K562 (cell line): ENCODE measurements at regions not wholly inside any gene's neighbourhood (a gene's known extent, or its start where the extent isn't known, plus 50 kb on each side); places are given as distances from the start of the nearest gene placed in this dataset.

Experiments
- ATAC-seq: fragments of 200-7000 bp; cut with Tn5 transposase; 3 replicates; pipeline ENCODE4 v1.9.1; 2020; ENCODE audit warnings: moderate library complexity
- BruUV-seq: library from RNA; stranded (reverse); fragments of 400-500 nt; replicated peaks from 2 replicates; lab custom pipeline; 2021; lab: Mats Ljungman, UMichigan
- CTCF ChIA-PET: fragments of 300-600 bp; formaldehyde crosslinking; extraction: SDS; loops from one replicate; lab custom pipeline; 2021; ENCODE audit warnings: low intra/inter-chr PET ratio; lab: Yijun Ruan, JAX
- POLR2A ChIA-PET: fragments of 300-600, 350-650 bp; sonication (Branson Sonifier 250); formaldehyde crosslinking; extraction: SDS; loops from one replicate; lab custom pipeline; 2021; ENCODE audit warnings: antibody characterized with exemption, inconsistent platforms; lab: Yijun Ruan, JAX
- DNase-seq, 4 experiments: peaks; one replicate each; pipeline versions ENCODE4 v3.0.0 to v3.0.0-alpha.2; 2011 to 2018; ENCODE audit warnings: low spot score in 3 of 4, mixed read lengths in 3 of 4; ENCODE audit errors: extremely low read depth in 1 of 4
- FAIRE-seq: peaks from 2 replicates; lab custom pipeline; 2011; peaks lifted over from hg19 to GRCh38; lab: Jason Lieb, UNC
- H2AFZ ChIP-seq: 2 replicates; pipeline ENCODE4 v1.6.0; 2011; ENCODE audit warnings: low read depth, low read length, control low read depth, inconsistent platforms
- H3K27ac ChIP-seq: fragments of 200-600 bp; 3 replicates; pipeline ENCODE4 v1.8.0; 2011; ENCODE audit warnings: low read depth, mild to moderate bottlenecking, control low read depth, inconsistent platforms, low read length, moderate library complexity, mixed read lengths; ENCODE audit errors: extremely low read depth
- H3K27me3 ChIP-seq, 2 experiments: fragments of 300-600 bp in 1 of 2; 2 replicates in 1 of 2; 3 replicates in 1 of 2; pipeline versions ENCODE4 v1.6.0 to v1.8.0; 2011; ENCODE audit warnings: inconsistent platforms in 2 of 2, low read length in 2 of 2, mild to moderate bottlenecking in 1 of 2, mixed read lengths in 1 of 2, moderate library complexity in 1 of 2; ENCODE audit not compliant: control insufficient read depth in 2 of 2, insufficient read depth in 2 of 2
- H3K36me3 ChIP-seq: fragments of 300-600 bp; 3 replicates; pipeline ENCODE4 v1.8.0; 2011; ENCODE audit warnings: mild to moderate bottlenecking, low read length, inconsistent platforms; ENCODE audit not compliant: control insufficient read depth, insufficient read depth
- H3K4me1 ChIP-seq, 2 experiments: fragments of 200-600 bp in 1 of 2; replicated peaks in 1 of 2; 2 replicates in 1 of 2; 3 replicates in 1 of 2; pipeline versions ENCODE4 v1.5.1 to v1.8.0; 2011; ENCODE audit warnings: inconsistent platforms in 2 of 2, low read length in 2 of 2, mild to moderate bottlenecking in 1 of 2, mixed read lengths in 1 of 2, moderate library complexity in 1 of 2; ENCODE audit not compliant: control insufficient read depth in 2 of 2, insufficient read depth in 2 of 2
- H3K4me2 ChIP-seq: 2 replicates; pipeline ENCODE4 v1.6.1; 2011; ENCODE audit warnings: low read length, control low read depth, inconsistent platforms, mixed read lengths; ENCODE audit not compliant: insufficient read depth
- H3K4me3 ChIP-seq: fragments of 200-600 bp; sonication (generic), shearing (Covaris generic); 2 replicates; pipeline ENCODE4 v1.5.1; 2016; ENCODE audit warnings: control low read depth, inconsistent platforms
- H3K79me2 ChIP-seq: fragments of 200-600 bp; 3 replicates; pipeline ENCODE4 v1.8.0; 2011; ENCODE audit warnings: low read length, inconsistent platforms; ENCODE audit not compliant: control insufficient read depth, insufficient read depth
- H3K9ac ChIP-seq, 2 experiments: 2 replicates each; pipeline versions ENCODE4 v1.6.0 to v1.6.1; 2011; ENCODE audit warnings: low read depth in 2 of 2, low read length in 2 of 2, control low read depth in 1 of 2, inconsistent platforms in 1 of 2, mild to moderate bottlenecking in 1 of 2, mixed read lengths in 1 of 2; ENCODE audit not compliant: insufficient read depth in 1 of 2
- H3K9me1 ChIP-seq: one replicate; pipeline ENCODE4 v1.6.0; 2011; ENCODE audit warnings: inconsistent platforms, mild to moderate bottlenecking, low read length, moderate library complexity; ENCODE audit not compliant: control insufficient read depth, insufficient read depth
- H3K9me3 ChIP-seq: replicated peaks from 2 replicates; pipeline ENCODE4 v1.5.1; 2011; ENCODE audit warnings: low read depth, low read length, inconsistent platforms; ENCODE audit not compliant: control insufficient read depth, insufficient read depth
- H4K20me1 ChIP-seq: replicated peaks from 2 replicates; pipeline ENCODE4 v1.6.1; 2011; ENCODE audit warnings: low read length, inconsistent platforms, mixed read lengths; ENCODE audit not compliant: control insufficient read depth, insufficient read depth
- CBX3 ChIP-seq, 2 experiments: IDR thresholded peaks; 1 replicate in 1 of 2; 2 replicates in 1 of 2; pipeline ENCODE4 v1.6.1; 2012; ENCODE audit warnings: inconsistent platforms in 2 of 2, low read length in 2 of 2, borderline replicate concordance in 1 of 2, control low read depth in 1 of 2
- PHF20 ChIP-seq: fragments of 450-650 bp; IDR thresholded peaks from 2 replicates; pipeline ENCODE4 v1.6.1; 2018; ENCODE audit not compliant: partially characterized antibody
- PML ChIP-seq: IDR thresholded peaks from 2 replicates; pipeline ENCODE4 v1.6.1; 2012; ENCODE audit warnings: low read length, inconsistent platforms
- PTBP1 ChIP-seq: fragments of 200-400 bp; formaldehyde crosslinking; IDR thresholded peaks from 2 replicates; pipeline ENCODE4 v1.6.1; 2017; ENCODE audit warnings: low read depth, low read length
- ZNF217 ChIP-seq: sonication (generic); formaldehyde crosslinking; IDR thresholded peaks from 2 replicates; pipeline ENCODE4 v1.8.0; 2022; ENCODE audit warnings: mild to moderate bottlenecking, missing genetic modification reagents
- ZNF311 ChIP-seq: fragments of 250-450 bp; sonication (Bioruptor Pico); IDR thresholded peaks from 2 replicates; pipeline ENCODE4 v1.4.0; 2020; ENCODE audit warnings: mild to moderate bottlenecking, moderate library complexity
- WGBS: fragments of 100-300 bp; shearing (Covaris generic); methylation state at CpG from one replicate; pipeline ENCODE4 v1.1.6; 2016; ENCODE audit warnings: low coverage, mixed read lengths; ENCODE audit not compliant: insufficient coverage; ENCODE audit errors: missing lambda C conversion rate; 5-methylcytosine and 5-hydroxymethylcytosine counted together
- in situ Hi-C: fragments of 300-500 bp; cut with MboI; formaldehyde crosslinking; loops from 4 replicates; pipeline ENCODE4 v1.15.0; 2018; ENCODE audit warnings: inconsistent platforms, mixed read lengths
- intact Hi-C: fragments of 100-400 bp; cut with micrococcal nuclease; formaldehyde crosslinking; loops from 2 replicates; pipeline ENCODE4 v1.14.2; 2022
- TF ChIP-seq, protein P1 (sequence below): fragments of 250-450 bp; sonication (Bioruptor Pico); IDR thresholded peaks from 2 replicates; pipeline ENCODE4 v1.8.0; 2021; ENCODE audit warnings: borderline replicate concordance, mild to moderate bottlenecking, moderate library complexity; ENCODE audit not compliant: poor library complexity, severe bottlenecking
- TF ChIP-seq, protein P2 (sequence below): fragments of 450-650 bp; IDR thresholded peaks from 2 replicates; pipeline ENCODE4 v1.6.1; 2016; ENCODE audit warnings: mild to moderate bottlenecking

DNA sequence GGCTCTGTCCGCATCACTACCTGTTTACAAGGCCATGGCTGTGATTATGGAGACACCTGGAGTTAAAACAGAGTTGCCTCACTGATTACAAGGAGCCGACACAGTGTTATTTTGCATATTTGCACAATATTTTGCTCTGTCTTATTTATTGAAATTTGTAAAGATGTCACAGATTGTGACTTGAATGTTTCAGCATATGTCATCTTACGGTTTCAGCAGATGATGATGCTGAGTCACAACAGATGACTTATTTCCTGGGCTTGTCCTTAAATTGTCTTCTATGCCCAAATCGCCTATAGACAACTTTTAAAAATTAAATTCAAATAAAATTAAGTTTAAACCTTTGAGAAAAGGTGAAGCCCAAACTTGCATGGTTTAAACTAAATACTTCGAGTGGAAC, 87.1 kb upstream of the INPP4B start:
- no peak overlapping the region for H3K4me3 ChIP-seq
- H2AFZ ChIP-seq, result no peak overlapping the region
- FAIRE-seq (no peak), DNase-seq (no peak), ATAC-seq (no peak)
- no peaks in the 10 kb centered on the region for H4K20me1 ChIP-seq
- H3K79me2 ChIP-seq, result no peaks in the 10 kb centered on the region
- intact Hi-C loops (no loop called here), in situ Hi-C loops (no loop called here)
- no peaks in the 10 kb centered on the region for H3K36me3 ChIP-seq
- no peak overlapping the region for H3K4me2 ChIP-seq
- BruUV-seq, result no TSS peak
- H3K9me3 ChIP-seq, result no peaks in the 10 kb centered on the region; the same call in 1 of the 2 replicates
- H3K27me3 ChIP-seq, result no peaks in the 10 kb centered on the region
- H3K27ac ChIP-seq, result no peak overlapping the region
- no peaks in the 10 kb centered on the region for H3K4me1 ChIP-seq
- TF ChIP-seq, protein P1, sequence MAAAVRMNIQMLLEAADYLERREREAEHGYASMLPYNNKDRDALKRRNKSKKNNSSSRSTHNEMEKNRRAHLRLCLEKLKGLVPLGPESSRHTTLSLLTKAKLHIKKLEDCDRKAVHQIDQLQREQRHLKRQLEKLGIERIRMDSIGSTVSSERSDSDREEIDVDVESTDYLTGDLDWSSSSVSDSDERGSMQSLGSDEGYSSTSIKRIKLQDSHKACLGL (CRISPR knock-in tag), result no peak
- TF ChIP-seq PML, result no peak
- TF ChIP-seq ZNF311 (CRISPR knock-in tag), result no peak
- no peak for TF ChIP-seq ZNF217 (CRISPR knock-in tag)
- TF ChIP-seq PTBP1, result no peak
- no peak for TF ChIP-seq PHF20
- TF ChIP-seq CBX3 (IDR thresholded peaks at IDR 0.05; ENCODE audit: borderline replicate concordance in 1 of 2, low read length in 2 of 2), result no peak
- TF ChIP-seq, protein P2, sequence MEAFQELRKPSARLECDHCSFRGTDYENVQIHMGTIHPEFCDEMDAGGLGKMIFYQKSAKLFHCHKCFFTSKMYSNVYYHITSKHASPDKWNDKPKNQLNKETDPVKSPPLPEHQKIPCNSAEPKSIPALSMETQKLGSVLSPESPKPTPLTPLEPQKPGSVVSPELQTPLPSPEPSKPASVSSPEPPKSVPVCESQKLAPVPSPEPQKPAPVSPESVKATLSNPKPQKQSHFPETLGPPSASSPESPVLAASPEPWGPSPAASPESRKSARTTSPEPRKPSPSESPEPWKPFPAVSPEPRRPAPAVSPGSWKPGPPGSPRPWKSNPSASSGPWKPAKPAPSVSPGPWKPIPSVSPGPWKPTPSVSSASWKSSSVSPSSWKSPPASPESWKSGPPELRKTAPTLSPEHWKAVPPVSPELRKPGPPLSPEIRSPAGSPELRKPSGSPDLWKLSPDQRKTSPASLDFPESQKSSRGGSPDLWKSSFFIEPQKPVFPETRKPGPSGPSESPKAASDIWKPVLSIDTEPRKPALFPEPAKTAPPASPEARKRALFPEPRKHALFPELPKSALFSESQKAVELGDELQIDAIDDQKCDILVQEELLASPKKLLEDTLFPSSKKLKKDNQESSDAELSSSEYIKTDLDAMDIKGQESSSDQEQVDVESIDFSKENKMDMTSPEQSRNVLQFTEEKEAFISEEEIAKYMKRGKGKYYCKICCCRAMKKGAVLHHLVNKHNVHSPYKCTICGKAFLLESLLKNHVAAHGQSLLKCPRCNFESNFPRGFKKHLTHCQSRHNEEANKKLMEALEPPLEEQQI, result no peak
- H3K9ac ChIP-seq, result no peak overlapping the region
- no peaks in the 10 kb centered on the region for H3K9me1 ChIP-seq
- CTCF ChIA-PET, result no interaction called here
- POLR2A ChIA-PET, result no interaction called here
- 7% methylated on average over 5 of the region's 5 CpGs for WGBS
